GM12878 (cell line): ENCODE measurements at regions not wholly inside any gene's neighbourhood (a gene's known extent, or its start where the extent isn't known, plus 50 kb on each side); places are given as distances from the start of the nearest gene placed in this dataset.

Experiments used
- ATAC-seq: fragments of 200-7000 bp; cut with Tn5 transposase; 3 replicates; pipeline ENCODE4 v1.9.1; 2020; ENCODE audit warnings: mild to moderate bottlenecking, moderate library complexity
- BruUV-seq: library from RNA; stranded (reverse); fragments of 400-500 nt; replicated peaks from 2 replicates; lab custom pipeline; 2021; lab: Mats Ljungman, UMichigan
- CTCF ChIA-PET: fragments of 300-600 bp; sonication (Branson Sonifier 250); formaldehyde crosslinking; extraction: SDS; loops from one replicate; lab custom pipeline; 2021; ENCODE audit warnings: inconsistent platforms; lab: Yijun Ruan, JAX
- POLR2A ChIA-PET: fragments of 350-600 bp; formaldehyde crosslinking; extraction: SDS; loops from one replicate; lab custom pipeline; 2021; ENCODE audit warnings: inconsistent platforms; lab: Charles Lee
- RAD21 ChIA-PET: fragments of 300-600 bp; sonication (Branson Sonifier 250); formaldehyde crosslinking; loops from one replicate; lab custom pipeline; 2023; ENCODE audit warnings: antibody characterized with exemption; ENCODE audit not compliant: unreplicated experiment; lab: Charles Lee
- SMC1A ChIA-PET: fragments of 300-600 bp; sonication (Branson Sonifier 250); formaldehyde crosslinking; loops from one replicate; lab custom pipeline; 2023; ENCODE audit not compliant: unreplicated experiment, uncharacterized antibody; lab: Charles Lee
- DNase-seq: peaks from one replicate; pipeline ENCODE4 v3.0.0-alpha.2; 2011; ENCODE audit warnings: low read depth, low spot score
- FAIRE-seq: peaks from 3 replicates; lab custom pipeline; 2011; peaks lifted over from hg19 to GRCh38; lab: Jason Lieb, UNC
- H2AFZ ChIP-seq: 2 replicates; pipeline ENCODE4 v1.6.0; 2011; ENCODE audit warnings: low read depth, low read length, control low read depth; ENCODE audit not compliant: control insufficient read depth
- H3K27ac ChIP-seq: 2 replicates; pipeline ENCODE4 v1.5.1; 2011; ENCODE audit warnings: control low read depth; ENCODE audit not compliant: control insufficient read depth, insufficient read depth
- H3K27me3 ChIP-seq, 2 experiments: replicated peaks in 1 of 2; 2 replicates each; pipeline versions ENCODE4 v1.6.0 to v1.6.1; 2011; ENCODE audit warnings: low read length in 1 of 2; ENCODE audit not compliant: control insufficient read depth in 2 of 2, insufficient read depth in 2 of 2
- H3K36me3 ChIP-seq, 2 experiments: 2 replicates each; pipeline ENCODE4 v1.5.1; 2011; ENCODE audit warnings: low read length in 1 of 2; ENCODE audit not compliant: control insufficient read depth in 2 of 2, insufficient read depth in 2 of 2
- H3K4me1 ChIP-seq: 2 replicates; pipeline ENCODE4 v1.6.1; 2011; ENCODE audit warnings: mild to moderate bottlenecking, low read length, moderate library complexity, mixed read lengths; ENCODE audit not compliant: control insufficient read depth, insufficient read depth
- H3K4me2 ChIP-seq: 2 replicates; pipeline ENCODE4 v1.6.0; 2011; ENCODE audit warnings: control low read depth; ENCODE audit not compliant: control insufficient read depth, insufficient read depth
- H3K4me3 ChIP-seq: fragments of 200-600 bp; sonication (generic); 2 replicates; pipeline ENCODE4 v1.5.1; 2016
- H3K79me2 ChIP-seq: 2 replicates; pipeline ENCODE4 v1.6.0; 2011; ENCODE audit warnings: low read length; ENCODE audit not compliant: control insufficient read depth, insufficient read depth
- H3K9ac ChIP-seq: 2 replicates; pipeline ENCODE4 v1.8.0; 2011; ENCODE audit warnings: low read length, control low read depth, mixed read lengths; ENCODE audit not compliant: control insufficient read depth, insufficient read depth
- H3K9me3 ChIP-seq: replicated peaks from 3 replicates; pipeline ENCODE4 v1.5.1; 2011; ENCODE audit warnings: mild to moderate bottlenecking, low read length; ENCODE audit not compliant: control insufficient read depth, insufficient read depth
- H4K20me1 ChIP-seq: 2 replicates; pipeline ENCODE4 v1.6.0; 2011; ENCODE audit not compliant: control insufficient read depth, insufficient read depth
- BCL3 ChIP-seq: IDR thresholded peaks from 2 replicates; pipeline ENCODE4 v1.6.1; 2011; ENCODE audit warnings: borderline replicate concordance, low read depth, mild to moderate bottlenecking, moderate library complexity, low read length; ENCODE audit not compliant: insufficient read depth, poor library complexity, severe bottlenecking
- CBX5 ChIP-seq: sonication (generic); IDR thresholded peaks from 2 replicates; pipeline ENCODE4 v1.6.1; 2016; ENCODE audit warnings: low read depth, moderate library complexity, mild to moderate bottlenecking, inconsistent platforms
- CTCF ChIP-seq, 3 experiments: IDR thresholded peaks in 2 of 3; conservative IDR thresholded peaks in 1 of 3; 2 replicates each; pipeline ENCODE4 v1.5.1; 2011; ENCODE audit warnings: low read depth in 3 of 3, low read length in 3 of 3, mild to moderate bottlenecking in 3 of 3, control low read depth in 2 of 3, moderate library complexity in 2 of 3, inconsistent platforms in 1 of 3, mixed read lengths in 1 of 3; ENCODE audit not compliant: control insufficient read depth in 2 of 3, insufficient read depth in 1 of 3; ENCODE audit errors: extremely low read depth in 1 of 3
- EP300 ChIP-seq, 2 experiments: fragments of 150-350 bp in 1 of 2; IDR thresholded peaks; 2 replicates each; pipeline ENCODE4 v1.6.1; 2011 to 2012; ENCODE audit warnings: low read depth in 2 of 2, low read length in 2 of 2, borderline replicate concordance in 1 of 2, improper control_type of control experiment in 1 of 2, inconsistent platforms in 1 of 2; ENCODE audit not compliant: control insufficient read depth in 1 of 2
- EZH2 ChIP-seq: IDR thresholded peaks from 2 replicates; pipeline ENCODE4 v1.6.1; 2012; ENCODE audit warnings: low read depth, mild to moderate bottlenecking, control low read depth, inconsistent platforms, low read length, borderline replicate concordance; ENCODE audit not compliant: control insufficient read depth
- FOXM1 ChIP-seq: IDR thresholded peaks from 2 replicates; pipeline ENCODE4 v1.6.1; 2012; ENCODE audit warnings: low read depth, mild to moderate bottlenecking, inconsistent platforms, low read length, moderate library complexity
- GABPA ChIP-seq: IDR thresholded peaks from 2 replicates; pipeline ENCODE4 v1.6.1; 2014; ENCODE audit warnings: antibody characterized with exemption, low read depth, mild to moderate bottlenecking, inconsistent platforms
- NFYA ChIP-seq: IDR thresholded peaks from 2 replicates; pipeline ENCODE4 v1.6.1; 2011; ENCODE audit warnings: low read depth, mild to moderate bottlenecking, low read length, improper control_type of control experiment, borderline replicate concordance
- PKNOX1 ChIP-seq: fragments of 450-650 bp; IDR thresholded peaks from 2 replicates; pipeline ENCODE4 v1.6.1; 2016; ENCODE audit warnings: mild to moderate bottlenecking
- POLR2A ChIP-seq: IDR thresholded peaks from 2 replicates; pipeline ENCODE4 v1.6.1; 2011; ENCODE audit warnings: low read depth, mild to moderate bottlenecking, low read length
- POLR2AphosphoS2 ChIP-seq: IDR thresholded peaks from 2 replicates; pipeline ENCODE4 v1.6.1; 2011; ENCODE audit warnings: low read depth, mild to moderate bottlenecking, low read length, improper control_type of control experiment, moderate library complexity
- RELB ChIP-seq: fragments of 450-650 bp; IDR thresholded peaks from 2 replicates; pipeline ENCODE4 v1.6.1; 2017; ENCODE audit warnings: low read depth, mild to moderate bottlenecking, moderate library complexity
- SIN3A ChIP-seq: IDR thresholded peaks from 2 replicates; pipeline ENCODE4 v1.6.1; 2012; ENCODE audit warnings: low read depth, low read length, improper control_type of control experiment
- TCF3 ChIP-seq: IDR thresholded peaks from 2 replicates; pipeline ENCODE4 v1.6.1; 2012; ENCODE audit warnings: low read depth, mild to moderate bottlenecking, low read length, borderline replicate concordance; ENCODE audit not compliant: insufficient read depth
- ZNF622 ChIP-seq: fragments of 450-650 bp; IDR thresholded peaks from 2 replicates; pipeline ENCODE4 v1.6.1; 2017; ENCODE audit warnings: mild to moderate bottlenecking, inconsistent platforms
- WGBS: methylation state at CpG from one replicate; pipeline ENCODE4 v1.1.6; 2016; ENCODE audit warnings: low lambda C conversion rate; ENCODE audit not compliant: insufficient replicate concordance, insufficient coverage; ENCODE audit errors: missing lambda C conversion rate; 5-methylcytosine and 5-hydroxymethylcytosine counted together
- in situ Hi-C: fragments of 300-500 bp; cut with MboI; formaldehyde crosslinking; loops from 9 replicates; pipeline ENCODE4 v1.14.3; 2018; ENCODE audit warnings: mixed read lengths
- intact Hi-C: fragments of 100-400 bp; cut with micrococcal nuclease; formaldehyde crosslinking; loops from one replicate; pipeline ENCODE4 v1.14.2; 2022; ENCODE audit not compliant: unreplicated experiment

- TF ChIP-seq CTCF (IDR thresholded peaks at IDR 0.05 in 2 of 3, conservative IDR thresholded peaks at IDR 0.05 in 1 of 3; ENCODE audit: control insufficient read depth in 2 of 3, extremely low read depth in 1 of 3, insufficient read depth in 1 of 3, low read depth in 3 of 3, low read length in 3 of 3), result peak in 2 of 3 experiments; percentile 7 to 16; a peak in 1 of 6 replicates
Measured at GRCh38 chr21:20882462-20883407, 115.5 kb upstream of the NCAM2 start (continued).

GRCh38 chr21:20883408-20883800 is 114.8 kb upstream of the NCAM2 start:
- RAD21 ChIA-PET, result no interaction called here
- TF ChIP-seq CBX5 (no peak), POLR2A (no peak), NFYA (no peak), POLR2AphosphoS2 (no peak), TCF3 (no peak), EZH2 (no peak), PKNOX1 (no peak), ZNF622 (no peak), FOXM1 (no peak), RELB (no peak), EP300 (IDR thresholded peaks at IDR 0.05; ENCODE audit: borderline replicate concordance in 1 of 2, control insufficient read depth in 1 of 2, low read depth in 2 of 2, low read length in 2 of 2) (no peak), GABPA (no peak), SIN3A (no peak), BCL3 (no peak)

More at GRCh38 chr21:20883408-20883800, 114.8 kb upstream of the NCAM2 start:
- no peak for ATAC-seq
- FAIRE-seq, result no peak
- no peak overlapping the region for H3K4me2 ChIP-seq
- ChIA-PET POLR2A (no interaction called here), SMC1A (no interaction called here), CTCF (no interaction called here)
- H3K4me3 ChIP-seq, result no peak overlapping the region
- no TSS peak for BruUV-seq
- in situ Hi-C loops (no loop called here), intact Hi-C loops (no loop called here)
- no peaks in the 10 kb centered on the region for H3K27me3 ChIP-seq
- no peaks in the 10 kb centered on the region for H3K79me2 ChIP-seq
- DNase-seq, result no peak
- 10% methylated on average over 4 of the region's 4 CpGs for WGBS
- H4K20me1 ChIP-seq, result no peaks in the 10 kb centered on the region
- no peaks in the 10 kb centered on the region; the same call in 2 of the 3 replicates for H3K9me3 ChIP-seq
- no peaks in the 10 kb centered on the region for H3K36me3 ChIP-seq
- no peaks in the 10 kb centered on the region for H3K4me1 ChIP-seq
- H3K9ac ChIP-seq, result no peak overlapping the region
- H2AFZ ChIP-seq, result no peak overlapping the region
- H3K27ac ChIP-seq, result no peak overlapping the region
